Endothelial cell of umbilical vein (primary cell): ENCODE measurements at regions not wholly inside any gene's neighbourhood (a gene's known extent, or its start where the extent isn't known, plus 50 kb on each side); places are given as distances from the start of the nearest gene placed in this dataset.

Experiments used
- CTCF ChIP-seq, 2 donors: IDR thresholded peaks; 1 replicate in 1 of 2; 2 replicates in 1 of 2; pipeline ENCODE4 v1.5.1; 2011; ENCODE audit warnings: low read length in 2 of 2, mild to moderate bottlenecking in 2 of 2, moderate library complexity in 2 of 2, control low read depth in 1 of 2, inconsistent platforms in 1 of 2, low read depth in 1 of 2; ENCODE audit not compliant: insufficient read depth in 1 of 2; ENCODE audit errors: extremely low read depth in 1 of 2
- EZH2 ChIP-seq: IDR thresholded peaks from 2 replicates; pipeline ENCODE4 v1.6.1; 2012; ENCODE audit warnings: borderline replicate concordance, low read depth, mild to moderate bottlenecking, moderate library complexity, low read length, inconsistent platforms; ENCODE audit not compliant: severe bottlenecking
- FOS ChIP-seq: IDR thresholded peaks from 2 replicates; pipeline ENCODE4 v1.6.1; 2011; ENCODE audit warnings: mild to moderate bottlenecking, low read length, moderate library complexity, borderline replicate concordance; ENCODE audit not compliant: insufficient read depth
- MAX ChIP-seq: IDR thresholded peaks from 2 replicates; pipeline ENCODE4 v1.6.1; 2011; ENCODE audit not compliant: insufficient read depth, insufficient read length
- MYC ChIP-seq: IDR thresholded peaks from one replicate; pipeline ENCODE4 v1.6.1; 2011; ENCODE audit warnings: mild to moderate bottlenecking, low read depth, low read length
- POLR2A ChIP-seq: IDR thresholded peaks from 2 replicates; pipeline ENCODE4 v1.6.1; 2012; ENCODE audit warnings: low read depth, mild to moderate bottlenecking, control low read depth, low read length
- POLR2AphosphoS5 ChIP-seq: IDR thresholded peaks from 2 replicates; pipeline ENCODE4 v1.6.1; 2012; ENCODE audit warnings: low read depth, mild to moderate bottlenecking, control low read depth, low read length, moderate library complexity; ENCODE audit not compliant: insufficient read depth

GRCh38 chr21:32966120-32966519 lies 59.6 kb upstream of the OLIG2 start:
- TF ChIP-seq CTCF (IDR thresholded peaks at IDR 0.05; ENCODE audit: extremely low read depth in 1 of 2, insufficient read depth in 1 of 2, low read depth in 1 of 2, low read length in 2 of 2) (no peak), POLR2A (no peak), POLR2AphosphoS5 (no peak), EZH2 (no peak), MYC (no peak), FOS (no peak), MAX (no peak)
